Erythroblast (primary cell): ENCODE measurements at regions not wholly inside any gene's neighbourhood (a gene's known extent, or its start where the extent isn't known, plus 50 kb on each side); places are given as distances from the start of the nearest gene placed in this dataset.
"Not testable (repeated sequence)": the region's sequence is repeated elsewhere in the genome, so short reads cannot be mapped to it uniquely, and the experiment has no call there.

Experiments
- DNase-seq, 2 experiments: peaks; one replicate each; lab custom pipeline; 2025; lab: John Stamatoyannopoulos, UW
- GATA1 ChIP-seq: IDR thresholded peaks from 2 replicates; pipeline ENCODE4 v1.6.1; 2011; ENCODE audit warnings: low read depth, mild to moderate bottlenecking, control low read depth, low read length, moderate library complexity
- POLR2A ChIP-seq: IDR thresholded peaks from 2 replicates; pipeline ENCODE4 v1.6.1; 2011; ENCODE audit warnings: mild to moderate bottlenecking, low read length

DNA sequence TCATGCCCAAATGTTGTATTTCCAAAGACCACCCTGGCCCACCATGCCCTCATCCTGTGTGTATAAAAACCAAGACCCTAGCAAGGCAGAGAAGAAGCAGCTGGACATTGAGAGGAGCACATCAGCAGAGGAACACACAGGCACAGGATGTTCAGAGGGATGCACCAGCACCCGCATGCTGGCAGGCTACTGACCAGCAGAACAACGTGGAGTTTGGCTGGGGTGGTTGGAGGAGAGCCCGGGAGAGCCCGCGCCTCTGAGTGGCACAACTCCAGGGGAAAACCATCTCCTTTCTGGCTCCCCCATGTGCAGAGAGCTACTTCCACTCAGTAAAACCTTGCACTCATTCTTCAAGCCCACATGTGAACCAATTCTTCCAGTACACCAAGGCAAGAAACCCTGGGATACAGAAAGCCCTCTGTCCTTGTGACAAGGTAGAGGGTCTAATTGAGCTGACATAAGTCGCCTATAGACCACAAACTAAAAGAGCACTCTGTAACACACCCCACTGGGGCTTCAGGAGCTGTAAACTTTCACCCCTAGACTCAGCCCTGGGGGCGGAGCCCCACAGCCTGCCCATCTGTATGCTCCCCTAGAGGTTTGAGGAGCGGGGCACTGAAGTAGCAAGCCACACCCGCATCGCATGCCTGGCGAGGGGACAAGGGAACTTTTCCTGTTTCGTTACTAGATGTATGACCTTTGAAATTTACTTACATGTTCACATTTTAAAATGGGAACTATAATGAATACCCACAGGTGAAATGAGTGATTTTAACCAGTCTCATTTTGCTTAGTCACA is 831.5 kb upstream of the CITED2 start:
- TF ChIP-seq GATA1 (no peak), POLR2A (no peak)
- DNase-seq = no peak

GRCh38 chr6:140204154-140204553 is 829.7 kb upstream of the CITED2 start:
- no peak for TF ChIP-seq POLR2A
- TF ChIP-seq GATA1 = no peak
- DNase-seq = no peak

DNA sequence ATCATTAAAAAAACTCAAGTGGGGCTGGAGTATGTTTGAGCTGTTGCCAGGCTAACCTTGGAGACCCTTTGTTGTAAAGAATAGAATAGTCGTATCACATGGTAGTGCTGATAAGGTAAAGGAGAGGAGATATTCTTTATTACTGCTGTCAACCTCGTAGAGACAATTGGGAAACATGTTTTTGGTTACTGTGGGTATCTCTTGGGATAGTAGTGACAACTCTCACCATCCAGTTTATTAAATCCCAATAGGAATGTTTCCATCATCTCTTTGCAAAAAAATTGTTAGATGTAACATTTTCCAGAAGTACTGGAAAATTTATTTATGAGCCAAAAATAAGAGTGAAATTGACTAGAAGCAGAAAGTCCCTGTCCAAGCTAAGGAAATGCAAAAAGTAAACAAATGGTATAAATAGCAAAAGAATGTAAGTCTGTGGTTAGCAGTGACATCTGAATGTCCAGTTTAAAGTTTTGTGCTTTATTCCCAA is 829.3 kb upstream of the CITED2 start:
- TF ChIP-seq GATA1 = no peak
- TF ChIP-seq POLR2A = no peak
- no peak for DNase-seq

GRCh38 chr6:140202964-140203515 is 828.6 kb upstream of the CITED2 start:
- DNase-seq = no peak
- TF ChIP-seq POLR2A = no peak

GRCh38 chr6:140201787-140202458 is 827.5 kb upstream of the CITED2 start:
- TF ChIP-seq GATA1 = no peak
- no peak for TF ChIP-seq POLR2A

GRCh38 chr6:140193269-140193668 is 818.8 kb upstream of the CITED2 start:
- TF ChIP-seq POLR2A = no peak
- no peak for TF ChIP-seq GATA1
- DNase-seq = no peak

More at GRCh38 chr6:140201787-140202458, 827.5 kb upstream of the CITED2 start:
- DNase-seq = no peak

- DNase-seq = no peak
- TF ChIP-seq GATA1 (no peak), POLR2A (no peak)
These were observed 817.6 kb upstream of the CITED2 start for GRCh38 chr6:140192018-140192417.

DNA sequence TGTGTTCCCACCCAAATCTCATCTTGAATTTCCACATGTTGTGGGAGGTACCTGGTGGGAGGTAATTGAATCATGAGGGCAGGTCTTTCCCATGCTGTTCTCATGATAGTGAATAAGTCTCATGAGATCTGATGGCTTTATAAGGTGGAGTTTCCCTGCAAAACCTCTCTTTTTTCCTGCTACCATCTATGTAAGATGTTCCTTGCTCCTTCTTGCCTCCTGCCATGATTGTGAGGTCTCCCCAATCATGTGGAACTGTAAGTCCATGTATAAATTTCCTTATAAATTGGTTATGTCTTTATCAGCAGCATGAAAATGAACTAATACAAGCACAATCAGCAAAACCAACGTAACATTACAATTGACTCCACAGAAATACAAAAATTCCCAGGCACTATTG is 814.8 kb upstream of the CITED2 start:
- not testable (repeated sequence) for DNase-seq

DNA sequence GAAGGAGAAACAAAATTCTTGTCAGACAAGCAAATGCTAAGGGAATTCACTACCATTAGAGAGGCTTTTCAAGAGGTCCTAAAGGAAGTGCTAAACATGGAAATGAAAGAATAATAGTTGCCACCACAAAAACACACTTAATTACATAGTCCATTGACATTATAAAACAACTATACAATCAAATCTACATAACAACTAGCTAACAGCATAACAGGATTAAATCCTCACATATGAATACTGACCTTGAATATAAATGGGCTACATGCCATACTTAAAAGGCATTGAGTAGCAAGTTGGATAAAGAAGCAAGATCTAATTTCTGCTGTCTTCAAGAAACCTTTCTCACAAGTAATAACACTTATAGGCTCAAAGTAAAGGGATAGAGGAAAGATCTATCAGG is 811.5 kb upstream of the CITED2 start:
- TF ChIP-seq GATA1 = no peak
- no peak for DNase-seq

DNA sequence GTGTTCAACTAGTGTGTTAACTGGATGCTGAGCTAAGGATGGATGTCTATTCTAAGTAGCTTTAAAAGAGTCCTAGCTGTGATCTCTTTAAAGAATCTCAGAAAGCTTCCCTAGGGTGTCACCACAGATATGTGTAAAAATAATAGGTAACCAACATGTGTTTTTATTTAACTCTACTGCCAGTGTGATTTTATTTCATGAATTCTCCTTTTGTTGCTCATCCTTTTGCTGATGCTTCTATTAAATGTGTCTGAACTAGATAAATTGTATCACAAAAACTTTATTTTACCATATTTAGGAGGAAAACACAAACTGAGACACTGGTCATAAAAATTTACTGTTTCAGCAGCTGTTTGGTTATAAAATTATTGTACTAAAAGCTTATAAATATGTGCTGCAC is 809.4 kb upstream of the CITED2 start:
- no peak for TF ChIP-seq POLR2A
- no peak for TF ChIP-seq GATA1
- no peak for DNase-seq

DNA sequence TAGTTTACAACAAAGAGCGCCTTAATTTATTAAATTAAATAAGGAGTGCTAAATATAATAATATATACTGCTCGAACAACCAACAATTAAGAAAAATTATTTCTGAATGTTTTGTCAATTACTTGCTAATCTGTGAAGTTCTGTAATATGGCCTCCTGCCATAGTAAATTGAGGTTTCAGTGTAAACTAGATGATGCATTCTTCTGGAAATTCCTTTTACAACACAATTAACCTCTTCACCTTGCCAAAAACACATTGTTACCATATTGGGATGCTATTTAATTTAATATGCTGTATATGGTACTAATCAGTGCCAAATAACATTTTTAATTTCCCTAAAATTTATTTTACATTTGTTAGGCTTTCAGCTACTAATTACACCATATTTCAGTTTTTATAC is 808.4 kb upstream of the CITED2 start:
- TF ChIP-seq POLR2A (no peak), GATA1 (no peak)
- DNase-seq = no peak

DNA sequence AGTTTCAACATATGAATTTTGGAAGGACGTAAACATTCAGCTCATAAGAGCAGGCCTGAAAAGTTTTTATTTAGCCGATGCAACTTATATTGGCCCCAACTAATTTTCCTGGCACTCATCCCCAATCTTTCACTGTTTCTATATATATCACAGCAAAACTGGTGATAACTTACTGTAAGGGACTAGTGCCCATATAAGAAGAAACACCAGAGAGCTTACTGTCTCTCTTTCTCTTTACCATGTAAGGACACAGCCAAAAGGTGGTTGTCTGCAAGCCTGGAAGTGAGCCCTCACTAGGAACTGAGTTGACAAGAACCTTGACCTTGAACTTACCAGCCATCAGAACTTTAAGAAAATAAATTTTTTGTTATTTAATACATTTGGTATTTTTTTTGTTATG is 807.4 kb upstream of the CITED2 start:
- no peak for TF ChIP-seq GATA1
- no peak for TF ChIP-seq POLR2A
- no peak for DNase-seq

DNA sequence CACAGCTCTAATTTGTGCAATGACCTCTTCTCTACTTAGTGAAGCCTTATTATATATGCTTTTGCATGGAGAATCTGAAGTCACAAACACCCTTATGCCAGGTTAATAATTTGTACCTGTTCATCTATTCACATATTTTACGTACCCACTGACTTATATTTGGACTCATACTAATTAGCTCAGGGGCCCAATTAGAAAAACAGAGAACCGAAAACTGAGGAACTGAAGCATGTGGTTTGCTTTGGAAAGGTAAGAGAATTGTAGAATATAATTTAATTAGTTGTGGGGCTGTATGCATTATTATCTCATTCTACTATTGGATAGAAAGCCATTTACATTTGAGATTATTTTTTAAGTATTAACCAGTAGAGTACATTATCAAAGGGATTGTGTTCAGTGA is 805.9 kb upstream of the CITED2 start:
- no peak for DNase-seq
- TF ChIP-seq GATA1 (no peak), POLR2A (no peak)

- no peak for DNase-seq
- TF ChIP-seq GATA1 (no peak), POLR2A (no peak)
These were observed 804.5 kb upstream of the CITED2 start for GRCh38 chr6:140178935-140179334.
